Pancreas (tissue), 10 donors: ENCODE measurements at regions not wholly inside any gene's neighbourhood (a gene's known extent, or its start where the extent isn't known, plus 50 kb on each side); places are given as distances from the start of the nearest gene placed in this dataset.

ENCODE experiments used
- ATAC-seq, 4 donors: fragments of 200-7000 bp; cut with Tn5 transposase; one replicate each; pipeline versions ENCODE4 v1.8.0 to v1.9.1; 2020; ENCODE audit warnings: mild to moderate bottlenecking in 4 of 4, moderate library complexity in 4 of 4
- DNase-seq, 6 donors: peaks; one replicate each; pipeline ENCODE4 v3.0.0-alpha.2; 2020
- FAIRE-seq: peaks from 2 replicates; lab custom pipeline; 2012; peaks lifted over from hg19 to GRCh38; lab: Jason Lieb, UNC
- H3K27ac ChIP-seq, 4 donors: fragments of 200-600 bp; sonication (generic); 1 replicate in 3 of 4; 2 replicates in 1 of 4; pipeline versions ENCODE4 v1.5.0 to v1.8.0; 2020
- H3K27me3 ChIP-seq, 4 donors: fragments of 200-600 bp; one replicate each; pipeline ENCODE4 v1.8.0; 2021
- H3K36me3 ChIP-seq, 3 donors: fragments of 200-600 bp; sonication (generic) in 1 of 3; one replicate each; pipeline versions ENCODE4 v1.5.0 to v1.8.0; 2020 to 2021
- H3K4me1 ChIP-seq, 3 donors: fragments of 200-600 bp; one replicate each; pipeline ENCODE4 v1.8.0; 2021
- H3K4me3 ChIP-seq, 4 donors: fragments of 200-600 bp; sonication (generic) in 2 of 4; one replicate each; pipeline versions ENCODE4 v1.5.0 to v1.8.0; 2020 to 2021
- H3K9me3 ChIP-seq, 4 donors: fragments of 200-600 bp; one replicate each; pipeline ENCODE4 v1.8.0; 2021
- CTCF ChIP-seq, 4 donors: fragments of 200-600 bp; sonication (generic) in 3 of 4; IDR thresholded peaks; one replicate each; pipeline versions ENCODE4 v1.5.0 to v1.8.0; 2021; ENCODE audit warnings: antibody characterized with exemption in 4 of 4
- WGBS, 2 donors: extraction: QIAGEN DNeasy Blood & Tissue Kit; methylation state at CpG; one replicate each; pipeline ENCODE4 v1.1.7; 2013; 5-methylcytosine and 5-hydroxymethylcytosine counted together
- intact Hi-C, 3 donors: fragments of 100-400 bp; cut with DNase I; formaldehyde crosslinking; loops; one replicate each; pipeline versions ENCODE4 v1.11.1 to v1.14.2; 2022
- donor health status: healthy with polysubstance abuse.
- donor health status: DM: no; HTN: no; CAD: no; lungs with moderate emphysema.
- donor health status: DM: no; HTN: no; CAD: no.
- donor health status: control.
- donor health status: control.
- donor health status: Bipolar disorder and iron deficiency.
- donor health status: DM: yes; HTN: yes; CAD: no.
- donor health status: DM: no; HTN: no; CAD: no.
- donor health status: DM: no; HTN: no; CAD: no.
- donor health status: DM: yes; HTN: yes; CAD: no.

GRCh38 chr3:68123231-68123630 lies 468.8 kb upstream of the SUCLG2 start:
- Histone ChIP-seq H3K4me1 (no peaks in the 10 kb centered on the region), H3K9me3 (no peaks in the 10 kb centered on the region), H3K27ac (no peak overlapping the region), H3K27me3 (no peaks in the 10 kb centered on the region), H3K36me3 (no peaks in the 10 kb centered on the region), H3K4me3 (no peak overlapping the region)
- intact Hi-C loops: no loop called here
- FAIRE-seq (no peak), ATAC-seq (no peak), DNase-seq (no peak)
- 62 to 77% methylated on average over 4 of the region's 4 CpGs for WGBS, 2 donors
- TF ChIP-seq CTCF (IDR thresholded peaks at IDR 0.05): no peak

GRCh38 chr3:68121287-68121686 lies 466.9 kb upstream of the SUCLG2 start:
- H3K27ac ChIP-seq: no peak overlapping the region
- DNase-seq (no peak), FAIRE-seq (no peak), ATAC-seq (no peak)
- H3K9me3 ChIP-seq: no peaks in the 10 kb centered on the region
- WGBS, 2 donors: 33 to 47% methylated on average over 1 of the region's 1 CpG
- H3K4me1 ChIP-seq: no peaks in the 10 kb centered on the region
- no peak for TF ChIP-seq CTCF (IDR thresholded peaks at IDR 0.05)
- H3K27me3 ChIP-seq: no peaks in the 10 kb centered on the region
- no peaks in the 10 kb centered on the region for H3K36me3 ChIP-seq
- H3K4me3 ChIP-seq: no peak overlapping the region
- intact Hi-C loops: no loop called here

- Histone ChIP-seq H3K4me3 (no peak overlapping the region), H3K27me3 (no peaks in the 10 kb centered on the region), H3K27ac (no peak overlapping the region), H3K4me1 (no peaks in the 10 kb centered on the region), H3K36me3 (no peaks in the 10 kb centered on the region), H3K9me3 (no peaks in the 10 kb centered on the region)
- no peak for TF ChIP-seq CTCF (IDR thresholded peaks at IDR 0.05)
- intact Hi-C loops: no loop called here
- FAIRE-seq (no peak), DNase-seq (no peak), ATAC-seq (no peak)
- 82 to 86% methylated on average over 1 of the region's 1 CpG for WGBS, 2 donors
Measured at GRCh38 chr3:68116580-68116979, 462.2 kb upstream of the SUCLG2 start.

GRCh38 chr3:68103811-68104210 lies 449.4 kb upstream of the SUCLG2 start:
- no peak for TF ChIP-seq CTCF (IDR thresholded peaks at IDR 0.05)

GRCh38 chr3:68090571-68090970 lies 436.2 kb upstream of the SUCLG2 start:
- Histone ChIP-seq H3K4me3 (no peak overlapping the region), H3K27ac (peak overlapping the region in 1 of 4 donors; percentile 12), H3K9me3 (no peaks in the 10 kb centered on the region), H3K4me1 (peaks cover 0 to 4% (median 0%) of the 10 kb centered on the region in 3 donors), H3K36me3 (no peaks in the 10 kb centered on the region), H3K27me3 (no peaks in the 10 kb centered on the region)
- peak in 1 of 4 donors; percentile 18 for ATAC-seq
- FAIRE-seq: no peak
- intact Hi-C loops: no loop called here
- DNase-seq: no peak
- 22 to 30% methylated on average over 1 of the region's 1 CpG for WGBS, 2 donors
- TF ChIP-seq CTCF (IDR thresholded peaks at IDR 0.05): no peak

More at GRCh38 chr3:68103811-68104210, 449.4 kb upstream of the SUCLG2 start:
- FAIRE-seq (no peak), ATAC-seq (no peak), DNase-seq (no peak)
- no peak overlapping the region for H3K27ac ChIP-seq
- H3K27me3 ChIP-seq: no peaks in the 10 kb centered on the region
- intact Hi-C loops: no loop called here
- H3K9me3 ChIP-seq: no peaks in the 10 kb centered on the region
- H3K4me1 ChIP-seq: no peaks in the 10 kb centered on the region
- 1 to 43% methylated on average over 1 of the region's 1 CpG for WGBS, 2 donors
- no peak overlapping the region for H3K4me3 ChIP-seq
- no peaks in the 10 kb centered on the region for H3K36me3 ChIP-seq
